Neural progenitor cell (in vitro differentiated cells): ENCODE measurements at regions not wholly inside any gene's neighbourhood (a gene's known extent, or its start where the extent isn't known, plus 50 kb on each side); places are given as distances from the start of the nearest gene placed in this dataset.
A peak's percentile ranks its signal among the peaks of the same experiment; 100 is the strongest.

Experiments used
- DNase-seq: peaks from one replicate; pipeline ENCODE4 v3.0.0-alpha.2; 2016; ENCODE audit warnings: low spot score
- H2AFZ ChIP-seq: fragments of 200-600 bp; sonication (generic); replicated peaks from 2 replicates; pipeline ENCODE4 v1.6.1; 2016; ENCODE audit warnings: antibody characterized with exemption
- H3F3A ChIP-seq: fragments of 200-600 bp; sonication (generic); 2 replicates; pipeline ENCODE4 v1.6.1; 2016; ENCODE audit warnings: antibody characterized with exemption, low read depth
- H3K27ac ChIP-seq: fragments of 200-600 bp; sonication (generic); 2 replicates; pipeline ENCODE4 v1.5.1; 2016; ENCODE audit warnings: mild to moderate bottlenecking
- H3K27me3 ChIP-seq: fragments of 200-600 bp; sonication (generic); 2 replicates; pipeline ENCODE4 v1.6.1; 2016; ENCODE audit warnings: mild to moderate bottlenecking, moderate library complexity
- H3K36me3 ChIP-seq: fragments of 200-600 bp; sonication (generic); 2 replicates; pipeline ENCODE4 v1.5.1; 2016
- H3K4me1 ChIP-seq: fragments of 200-600 bp; sonication (generic); 2 replicates; pipeline ENCODE4 v1.6.1; 2016; ENCODE audit warnings: mixed run types
- H3K4me2 ChIP-seq: fragments of 200-600 bp; sonication (generic); 2 replicates; pipeline ENCODE4 v1.6.1; 2016
- H3K4me3 ChIP-seq: fragments of 200-600 bp; sonication (generic); 2 replicates; pipeline ENCODE4 v1.5.1; 2016
- H3K79me2 ChIP-seq: fragments of 200-600 bp; sonication (generic); 2 replicates; pipeline ENCODE4 v1.6.1; 2016; ENCODE audit warnings: low read depth
- H3K9ac ChIP-seq: fragments of 200-600 bp; sonication (generic); 2 replicates; pipeline ENCODE4 v1.6.1; 2016
- H3K9me3 ChIP-seq: fragments of 200-600 bp; sonication (generic); 2 replicates; pipeline ENCODE4 v1.5.1; 2016; ENCODE audit warnings: low read depth
- H4K20me1 ChIP-seq: fragments of 200-600 bp; sonication (generic); 2 replicates; pipeline ENCODE4 v1.6.1; 2016; ENCODE audit warnings: low read depth
- H3K27ac Mint-ChIP-seq: 3 replicates; pipeline ENCODE4 v1.8.0; 2021; ENCODE audit warnings: mixed read lengths
- H3K27me3 Mint-ChIP-seq: 2 replicates; pipeline ENCODE4 v1.8.0; 2022; ENCODE audit warnings: low read depth, mild to moderate bottlenecking, inconsistent platforms, moderate library complexity, mixed read lengths; ENCODE audit not compliant: insufficient read depth
- H3K36me3 Mint-ChIP-seq: 3 replicates; pipeline ENCODE4 v1.8.0; 2021; ENCODE audit warnings: mixed read lengths
- H3K4me1 Mint-ChIP-seq: 3 replicates; pipeline ENCODE4 v1.8.0; 2021; ENCODE audit warnings: mixed read lengths
- H3K4me3 Mint-ChIP-seq: 3 replicates; pipeline ENCODE4 v1.8.0; 2021; ENCODE audit warnings: mild to moderate bottlenecking, moderate library complexity, mixed read lengths
- H3K9me3 Mint-ChIP-seq: 3 replicates; pipeline ENCODE4 v1.8.0; 2020; ENCODE audit warnings: mixed read lengths
- EZH2 ChIP-seq: fragments of 200-600 bp; sonication (generic); IDR thresholded peaks from 2 replicates; pipeline ENCODE4 v1.6.1; 2017; ENCODE audit warnings: antibody characterized with exemption, mild to moderate bottlenecking, moderate library complexity
- EZH2phosphoT487 ChIP-seq: fragments of 200-600 bp; sonication (generic); IDR thresholded peaks from 2 replicates; pipeline ENCODE4 v1.6.1; 2017; ENCODE audit warnings: antibody characterized with exemption
- TF ChIP-seq, protein P1 (sequence below): fragments of 200-600 bp; sonication (generic); IDR thresholded peaks from 2 replicates; pipeline ENCODE4 v1.5.1; 2017; ENCODE audit warnings: antibody characterized with exemption, mild to moderate bottlenecking

GRCh38 chr14:100422556-100423316, 99.6 kb downstream of the SLC25A47 start:
- peaks cover 23% of the 10 kb centered on the region for H3K4me1 Mint-ChIP-seq
- no peak overlapping the region for H3K4me3 ChIP-seq
- no peaks in the 10 kb centered on the region for H3K36me3 ChIP-seq
- TF ChIP-seq EZH2 (no peak), EZH2phosphoT487 (no peak)
- TF ChIP-seq, protein P1, sequence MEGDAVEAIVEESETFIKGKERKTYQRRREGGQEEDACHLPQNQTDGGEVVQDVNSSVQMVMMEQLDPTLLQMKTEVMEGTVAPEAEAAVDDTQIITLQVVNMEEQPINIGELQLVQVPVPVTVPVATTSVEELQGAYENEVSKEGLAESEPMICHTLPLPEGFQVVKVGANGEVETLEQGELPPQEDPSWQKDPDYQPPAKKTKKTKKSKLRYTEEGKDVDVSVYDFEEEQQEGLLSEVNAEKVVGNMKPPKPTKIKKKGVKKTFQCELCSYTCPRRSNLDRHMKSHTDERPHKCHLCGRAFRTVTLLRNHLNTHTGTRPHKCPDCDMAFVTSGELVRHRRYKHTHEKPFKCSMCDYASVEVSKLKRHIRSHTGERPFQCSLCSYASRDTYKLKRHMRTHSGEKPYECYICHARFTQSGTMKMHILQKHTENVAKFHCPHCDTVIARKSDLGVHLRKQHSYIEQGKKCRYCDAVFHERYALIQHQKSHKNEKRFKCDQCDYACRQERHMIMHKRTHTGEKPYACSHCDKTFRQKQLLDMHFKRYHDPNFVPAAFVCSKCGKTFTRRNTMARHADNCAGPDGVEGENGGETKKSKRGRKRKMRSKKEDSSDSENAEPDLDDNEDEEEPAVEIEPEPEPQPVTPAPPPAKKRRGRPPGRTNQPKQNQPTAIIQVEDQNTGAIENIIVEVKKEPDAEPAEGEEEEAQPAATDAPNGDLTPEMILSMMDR = no peak
- no peaks in the 10 kb centered on the region for H4K20me1 ChIP-seq
- no peaks in the 10 kb centered on the region for H3F3A ChIP-seq
- H3K27ac Mint-ChIP-seq = peak overlapping the region; percentile 50
- H3K9me3 Mint-ChIP-seq = no peaks in the 10 kb centered on the region
- H3K4me1 ChIP-seq = peaks cover 21% of the 10 kb centered on the region
- H3K27ac ChIP-seq = no peak overlapping the region
- no peaks in the 10 kb centered on the region for H3K27me3 ChIP-seq
- peaks cover 5% of the 10 kb centered on the region for H3K27me3 Mint-ChIP-seq
- DNase-seq = no peak
- no peaks in the 10 kb centered on the region for H3K9me3 ChIP-seq
- no peak overlapping the region for H3K4me2 ChIP-seq
- H2AFZ ChIP-seq = no peak overlapping the region
- no peak overlapping the region for H3K4me3 Mint-ChIP-seq
- no peak overlapping the region for H3K9ac ChIP-seq
- peaks cover 2% of the 10 kb centered on the region for H3K36me3 Mint-ChIP-seq
- no peaks in the 10 kb centered on the region for H3K79me2 ChIP-seq

GRCh38 chr14:100423317-100424010, 100.3 kb downstream of the SLC25A47 start:
- no peak for TF ChIP-seq EZH2
- no peak for TF ChIP-seq EZH2phosphoT487
- TF ChIP-seq, protein P1 = no peak
- H3K4me3 Mint-ChIP-seq = no peak overlapping the region
- Histone ChIP-seq H3K4me1 (peaks cover 21% of the 10 kb centered on the region), H3F3A (no peaks in the 10 kb centered on the region), H3K9ac (no peak overlapping the region), H3K79me2 (no peaks in the 10 kb centered on the region), H4K20me1 (no peaks in the 10 kb centered on the region), H3K27ac (no peak overlapping the region), H3K36me3 (no peaks in the 10 kb centered on the region), H3K4me2 (no peak overlapping the region), H3K9me3 (no peaks in the 10 kb centered on the region), H3K4me3 (no peak overlapping the region), H2AFZ (no peak overlapping the region), H3K27me3 (no peaks in the 10 kb centered on the region)
- H3K9me3 Mint-ChIP-seq = no peaks in the 10 kb centered on the region
- peaks cover 2% of the 10 kb centered on the region for H3K36me3 Mint-ChIP-seq
- DNase-seq = no peak
- H3K27ac Mint-ChIP-seq = no peak overlapping the region
- H3K27me3 Mint-ChIP-seq = peaks cover 5% of the 10 kb centered on the region
- peaks cover 22% of the 10 kb centered on the region for H3K4me1 Mint-ChIP-seq

- TF ChIP-seq, protein P1 = no peak
- TF ChIP-seq EZH2 = no peak
- no peak for TF ChIP-seq EZH2phosphoT487
- Histone ChIP-seq H3K27ac (no peak overlapping the region), H3K9ac (no peak overlapping the region), H3K4me3 (no peak overlapping the region), H3F3A (no peaks in the 10 kb centered on the region), H2AFZ (no peak overlapping the region), H3K27me3 (no peaks in the 10 kb centered on the region), H3K36me3 (no peaks in the 10 kb centered on the region), H3K4me1 (peaks cover 21% of the 10 kb centered on the region), H3K79me2 (no peaks in the 10 kb centered on the region), H4K20me1 (no peaks in the 10 kb centered on the region), H3K4me2 (peak overlapping the region; percentile 36), H3K9me3 (no peaks in the 10 kb centered on the region)
- Mint-ChIP-seq H3K9me3 (no peaks in the 10 kb centered on the region), H3K27me3 (peaks cover 5% of the 10 kb centered on the region), H3K4me3 (no peak overlapping the region), H3K4me1 (peaks cover 19% of the 10 kb centered on the region), H3K27ac (peak overlapping the region; percentile 9), H3K36me3 (no peaks in the 10 kb centered on the region)
- no peak for DNase-seq
Observed at GRCh38 chr14:100424504-100425428, 101.6 kb downstream of the SLC25A47 start.
